ENCODE measurements at regions not wholly inside any gene's neighbourhood (a gene's known extent, or its start where the extent isn't known, plus 50 kb on each side); places are given as distances from the start of the nearest gene placed in this dataset.
"Not testable (repeated sequence)": the region's sequence is repeated elsewhere in the genome, so short reads cannot be mapped to it uniquely, and the experiment has no call there.

- Histone ChIP-seq H3K9me3 (ENCODE audit: low read depth, low read length, poor library complexity, severe bottlenecking) (no peaks in the 10 kb centered on the region), H3K36me3 (ENCODE audit: insufficient read depth, low read length, poor library complexity, severe bottlenecking) (no peaks in the 10 kb centered on the region), H3K27ac (ENCODE audit: low read depth, low read length, poor library complexity, severe bottlenecking) (no peak overlapping the region), H3K4me1 (ENCODE audit: insufficient read depth, low read length, poor library complexity, severe bottlenecking) (no peaks in the 10 kb centered on the region), H3K4me3 (ENCODE audit: low read depth, low read length, poor library complexity, severe bottlenecking) (no peak overlapping the region), H3K27me3 (replicated peaks; ENCODE audit: insufficient read depth, low read depth, low read length, poor library complexity) (no peaks in the 10 kb centered on the region)
- DNase-seq (ENCODE audit: low spot score): no peak
- CTCF ChIA-PET: no interaction called here
- POLR2A ChIA-PET (ENCODE audit: low non-redundant PET): no interaction called here
- TF ChIP-seq EZH2 (IDR thresholded peaks at IDR 0.05; ENCODE audit: borderline replicate concordance, low read depth, low read length, poor library complexity, severe bottlenecking): no peak
- no peak for TF ChIP-seq CTCF (conservative IDR thresholded peaks at IDR 0.05; ENCODE audit: low read depth, low read length)
- intact Hi-C loops (cut with micrococcal nuclease; ENCODE audit: unreplicated experiment): no loop called here
- no TSS peak for BruUV-seq (replicated peaks)
Observed at GRCh38 chr13:69234171-69234570, 873.5 kb upstream of the ATXN8OS start.

GRCh38 chr13:69226427-69226826 is 881.2 kb upstream of the ATXN8OS start:
- H3K27me3 ChIP-seq (replicated peaks; ENCODE audit: insufficient read depth, low read depth, low read length, poor library complexity): no peaks in the 10 kb centered on the region
- POLR2A ChIA-PET (ENCODE audit: low non-redundant PET): no interaction called here
- TF ChIP-seq EZH2 (IDR thresholded peaks at IDR 0.05; ENCODE audit: borderline replicate concordance, low read depth, low read length, poor library complexity, severe bottlenecking): no peak
- no peak for TF ChIP-seq CTCF (conservative IDR thresholded peaks at IDR 0.05; ENCODE audit: low read depth, low read length)
- H3K4me1 ChIP-seq (ENCODE audit: insufficient read depth, low read length, poor library complexity, severe bottlenecking): no peaks in the 10 kb centered on the region
- BruUV-seq (replicated peaks): no TSS peak
- no peak for DNase-seq (ENCODE audit: low spot score)
- H3K9me3 ChIP-seq (ENCODE audit: low read depth, low read length, poor library complexity, severe bottlenecking): no peaks in the 10 kb centered on the region
- no peak overlapping the region for H3K4me3 ChIP-seq (ENCODE audit: low read depth, low read length, poor library complexity, severe bottlenecking)
- intact Hi-C loops (cut with micrococcal nuclease; ENCODE audit: unreplicated experiment): no loop called here
- no peaks in the 10 kb centered on the region for H3K36me3 ChIP-seq (ENCODE audit: insufficient read depth, low read length, poor library complexity, severe bottlenecking)
- H3K27ac ChIP-seq (ENCODE audit: low read depth, low read length, poor library complexity, severe bottlenecking): no peak overlapping the region
- CTCF ChIA-PET: no interaction called here

DNA sequence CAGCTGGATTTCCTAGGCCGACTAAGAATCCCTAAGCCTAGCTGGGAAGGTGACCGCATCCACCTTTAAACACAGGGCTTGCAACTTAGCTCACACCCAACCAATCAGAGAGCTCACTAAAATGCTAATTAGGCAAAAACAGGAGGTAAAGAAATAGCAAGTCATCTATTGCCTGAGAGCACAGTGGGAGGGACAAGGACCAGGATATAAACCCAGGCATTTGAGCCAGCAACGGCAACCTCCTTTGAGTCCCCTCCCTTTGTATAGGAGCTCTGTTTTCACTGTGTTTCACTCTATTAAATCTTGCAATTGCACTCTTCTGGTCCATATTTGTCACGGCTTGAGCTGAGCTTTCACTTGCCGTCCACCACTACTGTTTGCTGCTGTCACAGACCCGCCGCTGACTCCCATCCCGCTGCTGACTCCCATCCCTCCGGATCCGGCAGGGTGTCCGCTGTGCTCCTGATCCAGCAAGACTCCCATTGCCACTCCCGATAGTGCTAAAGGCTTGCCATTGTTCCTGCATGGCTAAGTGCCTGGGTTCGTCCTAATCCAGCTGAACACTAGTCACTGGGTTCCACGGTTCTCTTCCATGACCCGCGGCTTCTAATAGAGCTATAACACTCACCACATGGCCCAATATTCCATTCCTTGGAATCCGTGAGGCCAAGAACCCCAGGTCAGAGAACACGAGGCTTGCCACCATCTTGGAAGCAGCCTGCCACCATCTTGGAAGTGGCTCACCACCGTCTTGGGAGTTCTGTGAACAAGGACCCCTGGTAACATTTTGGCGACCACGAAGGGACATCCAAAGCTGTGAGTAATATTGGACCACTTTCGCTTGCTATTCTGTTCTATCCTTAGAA is 885.8 kb upstream of the ATXN8OS start:
- H3K27me3 ChIP-seq (replicated peaks; ENCODE audit: insufficient read depth, low read depth, low read length, poor library complexity); H3K36me3 ChIP-seq (ENCODE audit: insufficient read depth, low read length, poor library complexity, severe bottlenecking); intact Hi-C loops (cut with micrococcal nuclease; ENCODE audit: unreplicated experiment); BruUV-seq (replicated peaks); CTCF ChIA-PET; H3K4me3 ChIP-seq (ENCODE audit: low read depth, low read length, poor library complexity, severe bottlenecking); DNase-seq (ENCODE audit: low spot score); H3K27ac ChIP-seq (ENCODE audit: low read depth, low read length, poor library complexity, severe bottlenecking); POLR2A ChIA-PET (ENCODE audit: low non-redundant PET); H3K9me3 ChIP-seq (ENCODE audit: low read depth, low read length, poor library complexity, severe bottlenecking); H3K4me1 ChIP-seq (ENCODE audit: insufficient read depth, low read length, poor library complexity, severe bottlenecking): not testable (repeated sequence)

DNA sequence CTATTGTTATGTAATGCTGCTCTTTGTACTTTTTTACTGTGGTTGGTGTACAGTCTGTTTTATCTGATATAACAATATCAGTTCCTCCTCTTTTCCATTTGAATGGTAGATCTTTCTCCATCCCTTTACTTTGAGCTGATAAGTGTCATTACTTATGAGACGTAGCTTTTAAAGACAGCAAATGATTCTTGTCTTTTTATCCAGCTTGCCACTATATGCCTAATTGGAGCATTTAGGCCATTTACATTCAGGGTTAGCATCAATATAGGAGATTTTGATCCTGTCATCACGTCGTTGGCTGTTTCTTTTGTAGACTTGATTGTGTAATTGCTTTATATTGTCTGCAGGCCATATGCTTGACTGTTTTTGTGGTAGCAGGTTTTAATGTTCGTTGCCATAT is 894.2 kb upstream of the ATXN8OS start:
- no TSS peak for BruUV-seq (replicated peaks)
- POLR2A ChIA-PET (ENCODE audit: low non-redundant PET): no interaction called here
- Histone ChIP-seq H3K9me3 (ENCODE audit: low read depth, low read length, poor library complexity, severe bottlenecking) (no peaks in the 10 kb centered on the region), H3K27ac (ENCODE audit: low read depth, low read length, poor library complexity, severe bottlenecking) (no peak overlapping the region), H3K36me3 (ENCODE audit: insufficient read depth, low read length, poor library complexity, severe bottlenecking) (no peaks in the 10 kb centered on the region), H3K27me3 (replicated peaks; ENCODE audit: insufficient read depth, low read depth, low read length, poor library complexity) (no peaks in the 10 kb centered on the region), H3K4me1 (ENCODE audit: insufficient read depth, low read length, poor library complexity, severe bottlenecking) (no peaks in the 10 kb centered on the region), H3K4me3 (ENCODE audit: low read depth, low read length, poor library complexity, severe bottlenecking) (no peak overlapping the region)
- intact Hi-C loops (cut with micrococcal nuclease; ENCODE audit: unreplicated experiment): no loop called here
- CTCF ChIA-PET: no interaction called here
- no peak for TF ChIP-seq EZH2 (IDR thresholded peaks at IDR 0.05; ENCODE audit: borderline replicate concordance, low read depth, low read length, poor library complexity, severe bottlenecking)
- TF ChIP-seq CTCF (conservative IDR thresholded peaks at IDR 0.05; ENCODE audit: low read depth, low read length): no peak
- DNase-seq (ENCODE audit: low spot score): no peak

Data from A673 (cell line).